ENCODE measurements at regions not wholly inside any gene's neighbourhood (a gene's known extent, or its start where the extent isn't known, plus 50 kb on each side); places are given as distances from the start of the nearest gene placed in this dataset.

- H3K4me1 ChIP-seq = peaks cover 31% of the 10 kb centered on the region
- 85% methylated on average over 3 of the region's 3 CpGs for WGBS (ENCODE audit: missing lambda C conversion rate)
- H3K9me3 ChIP-seq = no peaks in the 10 kb centered on the region
- DNase-seq (ENCODE audit: low read depth in 1 of 2, low spot score in 1 of 2) (no peak), FAIRE-seq (no peak), ATAC-seq (no peak)
- ChIA-PET CTCF (interaction anchor here (0.6 to 2.7 kb wide), 5 partner anchors 9 to 220 kb away, joined by 3 to 16 read pairs (median 3); no protein-coding TSS in a partner anchor), POLR2A (interaction anchor here (1.4 kb wide), 1 partner anchor 41 kb away, joined by 4 read pairs; no protein-coding TSS in a partner anchor)
- no peak overlapping the region for H3K4me2 ChIP-seq
- no peak overlapping the region for H3K4me3 ChIP-seq
- TF ChIP-seq RNF2 (IDR thresholded peaks at IDR 0.05; ENCODE audit: borderline replicate concordance, low read depth) = no peak
- TF ChIP-seq HMGXB4 (CRISPR knock-in tag; IDR thresholded peaks at IDR 0.05; ENCODE audit: borderline replicate concordance) = no peak
- TF ChIP-seq ZSCAN20 (CRISPR knock-in tag; IDR thresholded peaks at IDR 0.05) = no peak
- TF ChIP-seq NR3C1 (IDR thresholded peaks at IDR 0.05) = no peak
- no peak for TF ChIP-seq ATOH8 (CRISPR knock-in tag; IDR thresholded peaks at IDR 0.05; ENCODE audit: low read depth)
- no peak for TF ChIP-seq MYC (IDR thresholded peaks at IDR 0.05; ENCODE audit: borderline replicate concordance, low read length)
- TF ChIP-seq HEYL (CRISPR knock-in tag; IDR thresholded peaks at IDR 0.05) = no peak
- TF ChIP-seq SMC3 (IDR thresholded peaks at IDR 0.05) = no peak
- TF ChIP-seq ZNF302 (CRISPR knock-in tag; IDR thresholded peaks at IDR 0.05) = no peak
- no peak for TF ChIP-seq EHF (CRISPR knock-in tag; IDR thresholded peaks at IDR 0.05)
- no peak for TF ChIP-seq HES2 (IDR thresholded peaks at IDR 0.05)
- no peak for TF ChIP-seq TFCP2L1 (CRISPR knock-in tag; IDR thresholded peaks at IDR 0.05)
- no peak for TF ChIP-seq HOXB5 (CRISPR knock-in tag; IDR thresholded peaks at IDR 0.05)
- TF ChIP-seq POLR2AphosphoS2 (conservative IDR thresholded peaks at IDR 0.05; ENCODE audit: low read length) = no peak
- no peak for TF ChIP-seq KDM1A (IDR thresholded peaks at IDR 0.05; ENCODE audit: low read depth)
- no peak for TF ChIP-seq BCL3 (IDR thresholded peaks at IDR 0.05)
- TF ChIP-seq RCOR1 (IDR thresholded peaks at IDR 0.05; ENCODE audit: low read depth, low read length) = no peak
- no peak for TF ChIP-seq ESRRA (IDR thresholded peaks at IDR 0.05; ENCODE audit: borderline replicate concordance, low read length)
- peak overlapping the region; percentile 7 to 66; a peak in 4 of 6 replicates for H3K27ac ChIP-seq
Measured at GRCh38 chr2:195574312-195574711, 82.7 kb upstream of the SLC39A10 start.

- DNase-seq (ENCODE audit: low read depth in 1 of 2, low spot score in 1 of 2) = no peak
- 95% methylated on average over 6 of the region's 6 CpGs for WGBS (ENCODE audit: missing lambda C conversion rate)
- Histone ChIP-seq H3K4me2 (no peak overlapping the region), H3K4me1 (peaks cover 31% of the 10 kb centered on the region), H3K27ac (peak overlapping the region; percentile 16 to 41; a peak in 3 of 6 replicates), H3K9me3 (no peaks in the 10 kb centered on the region), H3K4me3 (no peak overlapping the region)
- ChIA-PET POLR2A (no interaction called here), CTCF (interaction anchor here (1.6 to 2.7 kb wide), 2 partner anchors 8 to 87 kb away, joined by 3 to 16 read pairs; no protein-coding TSS in a partner anchor)
- ATAC-seq = no peak
- FAIRE-seq = no peak
- no peak for TF ChIP-seq EHMT2 (IDR thresholded peaks at IDR 0.05; ENCODE audit: low read depth)
- TF ChIP-seq ZC3H11A (IDR thresholded peaks at IDR 0.05) = no peak
- no peak for TF ChIP-seq HEYL (CRISPR knock-in tag; IDR thresholded peaks at IDR 0.05)
- no peak for TF ChIP-seq BCL3 (IDR thresholded peaks at IDR 0.05)
- no peak for TF ChIP-seq HOXB13 (CRISPR knock-in tag; IDR thresholded peaks at IDR 0.05; ENCODE audit: low read depth)
- no peak for TF ChIP-seq RARB (CRISPR knock-in tag; IDR thresholded peaks at IDR 0.05)
- TF ChIP-seq EHF (CRISPR knock-in tag; IDR thresholded peaks at IDR 0.05) = no peak
Measured at GRCh38 chr2:195572895-195573683, 83.9 kb upstream of the SLC39A10 start.
